HG03095 (cell line): ENCODE measurements at regions not wholly inside any gene's neighbourhood (a gene's known extent, or its start where the extent isn't known, plus 50 kb on each side); places are given as distances from the start of the nearest gene placed in this dataset.
"Not testable (repeated sequence)": the region's sequence is repeated elsewhere in the genome, so short reads cannot be mapped to it uniquely, and the experiment has no call there.

Experiments used
- ATAC-seq: cut with Tn5 transposase; IDR thresholded peaks from one replicate; pipeline ENCODE4 v1.9.1; 2021; ENCODE audit warnings: moderate library complexity; ENCODE audit not compliant: unreplicated experiment

DNA sequence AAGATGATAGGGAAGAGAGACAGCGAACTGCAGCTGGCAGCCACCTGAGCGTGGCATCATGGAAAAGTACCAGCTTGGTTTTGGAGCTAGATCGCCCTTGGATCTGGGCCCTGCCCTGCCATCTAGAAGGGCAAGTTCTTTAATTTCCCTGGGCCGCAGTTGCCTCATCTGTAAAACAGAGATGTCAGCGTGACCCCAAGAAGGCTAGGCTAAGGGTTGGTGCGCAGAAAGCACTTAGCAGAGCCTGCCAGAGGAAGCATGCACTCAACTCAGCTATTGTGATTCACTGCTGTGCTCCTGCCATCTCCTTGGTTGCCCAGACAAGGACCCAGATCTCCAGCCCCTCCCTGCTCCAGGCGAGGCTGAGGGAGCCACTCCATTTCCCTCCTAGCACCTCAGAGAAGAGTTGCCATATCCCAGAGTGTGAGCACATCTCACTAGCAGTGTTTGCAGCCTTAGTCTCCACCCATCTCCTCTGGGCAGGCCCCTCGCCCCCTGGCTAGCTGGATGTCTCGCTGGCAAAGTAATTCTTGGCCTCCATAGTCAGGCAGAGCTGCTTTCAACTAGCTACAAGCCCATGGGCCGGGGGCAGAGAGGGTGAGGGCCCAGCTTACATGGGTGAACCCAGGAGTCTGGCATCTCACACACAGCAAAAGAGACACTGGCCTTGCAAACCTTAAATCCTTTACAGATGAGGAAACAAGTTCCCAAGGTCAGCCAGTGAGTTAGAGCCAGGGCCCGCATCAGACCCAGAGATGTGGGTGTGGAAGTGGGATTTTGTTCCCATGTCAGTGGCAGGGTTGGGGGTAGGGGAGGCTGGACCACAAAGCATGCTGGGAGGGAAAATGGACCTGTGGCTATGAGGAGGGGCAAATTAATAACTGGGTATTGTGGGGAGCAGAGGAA lies 280.7 kb upstream of the TLE3 start:
- ATAC-seq: no peak

DNA sequence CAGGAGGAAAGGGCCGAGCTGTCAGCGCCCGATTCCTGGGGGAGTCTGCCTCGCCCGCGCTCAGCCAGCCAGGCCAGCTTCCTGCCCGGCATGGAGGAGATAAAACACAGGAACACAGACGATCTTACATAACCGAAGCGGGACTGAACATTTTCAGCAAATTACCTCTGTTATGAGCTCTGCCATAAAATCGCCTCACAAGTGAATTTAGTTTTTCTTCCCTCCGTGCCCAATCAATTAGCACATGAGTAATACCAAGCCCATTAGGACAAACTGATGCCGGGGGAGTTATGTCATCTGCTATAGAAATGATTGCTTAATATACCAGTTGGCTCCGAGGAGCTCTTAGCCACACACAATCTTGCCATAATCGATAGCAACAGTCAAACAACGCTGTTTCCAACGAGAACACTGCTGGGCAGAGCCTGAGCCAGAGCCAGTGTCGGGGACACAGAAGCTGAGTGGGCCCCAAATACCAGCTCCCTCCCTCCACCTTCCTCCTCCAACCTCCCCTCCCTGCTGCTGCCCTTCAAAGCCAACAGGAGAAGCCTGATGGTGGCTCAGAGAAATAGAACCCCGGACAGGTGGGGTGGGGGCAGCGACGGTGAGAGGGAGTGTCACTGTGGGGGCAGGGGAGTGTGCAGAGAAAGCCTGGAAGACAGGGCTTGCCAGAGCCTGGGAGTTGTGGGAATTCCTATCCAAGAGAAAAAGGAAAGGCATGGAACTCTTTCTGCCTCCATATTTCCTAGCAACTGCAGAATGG lies 279.4 kb upstream of the TLE3 start:
- no peak for ATAC-seq

DNA sequence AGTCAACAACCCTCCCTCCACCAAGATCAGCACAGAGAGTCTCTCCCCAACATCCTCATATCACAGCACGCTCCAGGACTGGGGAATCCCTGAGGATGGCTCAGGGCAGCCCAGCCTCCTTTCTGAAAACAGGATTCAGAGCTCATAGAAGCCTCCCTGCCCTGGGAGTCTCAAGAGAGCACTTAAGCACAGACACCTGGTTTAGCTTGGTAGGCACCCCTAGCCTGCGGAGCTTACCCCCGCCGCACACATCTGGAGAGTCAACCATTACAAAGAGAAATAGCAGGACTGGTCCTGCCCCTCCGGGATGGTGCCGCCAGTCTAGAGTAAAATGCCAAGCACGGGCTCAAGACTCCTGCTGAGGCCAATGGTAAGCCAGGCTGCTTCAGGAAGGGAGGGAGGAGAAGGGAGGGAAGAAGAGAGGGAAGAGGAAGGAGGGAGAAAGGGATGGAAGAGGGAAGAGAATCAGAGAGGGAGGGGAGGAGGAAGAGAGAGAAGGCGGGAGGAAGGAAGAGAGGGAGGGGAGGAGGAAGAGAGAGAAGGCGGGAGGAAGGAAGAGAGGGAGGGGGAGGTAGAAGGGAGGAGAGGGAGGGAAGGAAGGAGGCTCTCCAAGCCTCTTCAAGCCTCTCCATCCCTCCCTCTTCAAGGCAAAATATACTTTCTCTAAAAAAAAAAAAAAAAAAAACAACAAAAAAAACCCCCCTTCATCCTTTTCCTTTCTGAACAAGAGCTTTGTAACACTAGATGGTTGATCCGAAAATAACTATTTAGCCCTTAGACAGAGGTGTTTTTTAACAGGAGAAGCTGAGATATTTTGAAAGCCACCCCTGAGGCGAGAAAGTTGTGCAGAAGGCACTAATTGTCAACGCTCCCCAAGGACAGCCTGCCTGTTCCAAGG lies 278.6 kb upstream of the TLE3 start:
- no peak for ATAC-seq

DNA sequence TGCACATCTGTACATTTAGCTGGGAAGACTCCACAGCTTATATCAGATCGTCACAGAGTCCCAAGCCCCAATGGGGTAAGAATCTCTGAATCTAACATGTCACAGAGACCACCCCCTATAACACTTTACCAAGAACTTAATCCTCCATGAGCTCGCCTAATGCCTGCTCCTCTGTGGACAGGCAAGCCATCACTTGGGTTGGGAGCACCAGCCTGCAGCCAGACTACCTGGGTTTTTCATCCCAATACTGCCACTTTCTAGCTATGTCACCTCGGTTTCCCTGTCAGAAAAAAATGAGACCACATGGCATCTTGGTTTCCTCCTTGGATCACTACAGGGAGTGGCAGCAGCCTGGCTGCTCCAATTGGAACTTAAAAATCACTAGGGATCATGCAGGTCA lies 277.9 kb upstream of the TLE3 start:
- no peak for ATAC-seq

DNA sequence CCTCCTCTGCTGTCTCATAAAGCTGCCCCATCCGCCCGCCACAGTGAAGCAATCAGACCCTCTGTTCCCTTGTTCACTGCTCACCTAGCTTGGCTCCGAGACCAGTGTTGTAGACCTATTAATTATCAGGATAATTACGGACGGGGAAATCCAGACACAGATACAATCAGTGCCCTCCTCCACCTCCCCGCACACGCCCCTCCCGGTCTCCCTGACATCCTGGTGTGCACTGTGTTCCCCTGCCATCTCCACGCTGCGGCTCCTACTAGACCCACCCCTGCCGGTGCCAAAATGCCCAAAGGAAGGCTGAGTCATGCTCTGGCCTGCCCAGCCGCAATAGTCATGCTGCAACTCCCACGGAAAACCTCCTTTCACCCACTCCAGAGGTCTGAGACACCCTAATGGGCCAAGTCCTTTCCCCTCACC lies 277.3 kb upstream of the TLE3 start:
- no peak for ATAC-seq

DNA sequence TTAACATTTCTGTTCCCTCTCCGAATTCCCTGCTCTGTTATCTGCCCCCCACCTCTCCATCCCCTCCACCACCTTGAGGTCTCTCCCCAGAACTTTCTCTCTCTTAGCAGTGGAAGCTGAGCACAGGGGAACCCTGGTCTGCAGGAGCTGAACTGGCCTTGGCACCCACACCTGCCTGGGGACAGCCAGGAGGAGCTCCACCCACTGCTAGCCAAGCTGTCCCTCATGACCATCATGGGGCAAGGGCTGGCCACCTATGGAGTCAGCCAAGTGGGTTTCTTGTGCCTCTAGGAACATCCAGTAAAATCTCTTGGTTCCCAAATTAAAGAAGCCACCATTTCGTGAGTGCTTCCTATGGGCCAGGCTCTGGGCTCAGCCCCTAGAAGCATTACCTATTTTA lies 276.4 kb upstream of the TLE3 start:
- ATAC-seq: no peak

DNA sequence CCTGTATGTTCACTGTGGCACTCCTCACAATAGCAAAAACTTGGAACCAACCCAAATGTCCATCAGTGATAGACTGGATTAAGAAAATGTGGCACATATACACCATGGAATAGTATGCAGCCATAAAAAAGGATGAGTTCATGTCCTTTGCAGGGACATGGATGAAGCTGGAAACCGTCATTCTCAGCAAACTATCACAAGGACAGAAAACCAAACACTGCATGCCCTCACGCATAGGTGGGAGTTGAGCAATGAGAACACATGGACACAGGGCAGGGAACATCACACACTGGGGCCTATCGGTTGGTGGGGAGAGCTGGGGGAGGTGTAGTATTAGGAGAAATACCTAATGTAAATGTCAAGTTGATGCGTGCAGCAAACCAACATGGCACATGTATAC lies 275.7 kb upstream of the TLE3 start:
- ATAC-seq: not testable (repeated sequence)

DNA sequence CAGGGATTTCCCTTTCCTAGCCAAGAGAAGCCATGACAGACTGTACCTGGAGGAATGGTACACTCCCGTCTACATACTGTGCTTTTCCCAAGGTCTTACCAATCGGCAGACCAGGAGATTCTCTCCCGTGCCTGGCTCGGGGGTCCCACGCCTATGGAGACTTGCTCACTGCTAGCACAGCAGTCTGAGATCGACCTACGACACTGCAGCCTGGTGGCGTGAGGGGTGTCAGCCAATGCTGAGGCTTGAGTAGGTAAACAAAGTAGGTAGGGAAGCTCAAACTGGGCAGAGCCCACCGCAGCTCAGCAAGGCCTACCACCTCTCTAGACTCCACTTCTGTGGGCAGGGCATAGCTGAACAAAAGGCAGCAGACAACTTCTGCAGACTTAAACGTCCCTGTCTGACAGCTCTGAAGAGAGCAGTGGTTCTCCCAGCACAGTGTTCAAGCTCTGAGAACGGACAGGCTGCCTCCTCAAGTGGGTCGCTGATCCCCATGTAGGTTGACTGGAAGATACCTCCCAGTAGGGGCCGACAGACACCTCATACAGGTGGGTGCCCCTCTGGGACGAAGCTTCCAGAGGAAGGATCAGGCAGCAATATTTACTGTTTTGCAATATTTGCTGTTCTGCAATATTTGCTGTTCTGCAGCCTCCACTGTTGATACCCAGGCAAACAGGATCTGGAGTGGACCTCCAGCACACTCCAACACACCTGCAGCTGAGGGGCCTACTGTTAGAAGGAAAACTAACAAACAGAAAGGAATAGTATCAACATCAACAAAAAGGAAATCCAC lies 270.4 kb upstream of the TLE3 start:
- not testable (repeated sequence) for ATAC-seq

DNA sequence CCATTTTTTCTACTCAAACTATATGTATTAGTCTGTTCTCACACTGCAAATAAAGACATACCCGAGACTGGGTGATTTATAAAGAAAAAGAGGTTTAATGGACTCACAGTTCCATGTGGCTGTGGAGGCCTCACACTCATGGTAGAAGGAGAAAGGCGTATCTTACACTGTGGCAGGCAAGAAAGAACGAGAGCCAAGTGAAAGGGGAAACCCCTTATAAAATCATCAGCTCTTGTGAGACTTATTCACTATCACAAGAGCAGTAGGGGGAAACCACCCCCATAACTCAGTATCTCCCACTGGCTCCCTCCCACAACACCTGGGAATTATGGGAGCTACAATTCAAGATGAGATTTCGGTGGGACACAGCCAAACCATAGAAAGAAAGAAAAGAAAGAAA lies 266.3 kb upstream of the TLE3 start:
- ATAC-seq: not testable (repeated sequence)

DNA sequence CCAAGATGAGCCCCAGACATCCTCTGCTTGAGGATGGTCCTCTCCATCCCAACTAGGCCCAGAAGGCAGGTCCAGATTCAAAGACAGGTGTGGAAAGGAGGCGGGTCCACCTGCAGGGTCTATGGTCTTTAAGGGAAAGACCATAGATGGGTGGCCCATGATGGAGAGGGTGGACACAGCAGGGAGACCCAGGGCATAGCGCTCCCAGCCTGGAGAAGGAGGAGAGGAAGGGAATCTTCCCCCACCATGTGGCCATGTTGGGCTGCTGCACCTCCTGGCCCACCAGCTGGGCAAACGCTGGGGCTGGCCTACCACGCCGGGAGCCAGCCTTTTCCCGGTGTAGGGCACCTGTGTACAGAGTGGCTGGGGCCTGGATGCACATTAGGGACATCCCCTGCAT lies 265.2 kb upstream of the TLE3 start:
- ATAC-seq: no peak

DNA sequence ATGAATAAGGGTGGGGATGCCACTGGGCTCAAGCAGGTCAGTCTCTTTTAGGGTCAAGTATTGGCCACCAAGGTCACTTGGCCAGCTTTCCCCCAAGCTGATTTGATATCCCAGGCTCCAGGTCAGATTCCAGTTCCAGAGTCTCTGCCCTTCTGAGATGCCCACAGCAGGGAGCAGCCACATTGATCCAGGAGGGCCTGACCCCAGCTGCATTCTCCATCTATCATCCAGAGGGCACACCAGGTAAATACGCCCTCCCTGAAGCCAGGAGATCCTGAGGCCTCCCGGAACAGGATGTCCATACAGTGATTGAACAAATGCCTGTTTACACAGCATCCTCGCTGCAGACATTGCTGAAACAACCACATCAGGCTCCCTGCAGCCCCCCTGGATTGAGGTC lies 264.6 kb upstream of the TLE3 start:
- ATAC-seq: no peak

DNA sequence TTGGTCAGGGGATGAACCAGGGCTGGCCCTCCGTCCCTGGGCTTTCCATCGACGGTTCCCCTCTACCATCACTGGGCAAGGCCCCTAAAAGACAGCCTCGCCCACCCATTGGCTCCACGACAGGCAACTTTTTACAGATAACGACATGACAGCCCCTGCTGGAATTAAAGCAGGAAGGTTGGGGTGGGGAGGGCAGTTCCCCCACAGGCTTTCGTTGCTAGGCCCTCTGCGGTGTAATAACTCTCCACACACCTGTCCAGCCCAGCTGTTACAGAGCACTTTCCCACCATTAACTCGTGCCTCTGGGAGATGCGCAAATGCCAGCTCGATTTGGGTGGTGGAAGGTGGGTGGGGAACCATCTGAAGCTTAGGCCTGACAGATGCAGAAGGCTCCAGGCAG lies 264.2 kb upstream of the TLE3 start:
- ATAC-seq: no peak

DNA sequence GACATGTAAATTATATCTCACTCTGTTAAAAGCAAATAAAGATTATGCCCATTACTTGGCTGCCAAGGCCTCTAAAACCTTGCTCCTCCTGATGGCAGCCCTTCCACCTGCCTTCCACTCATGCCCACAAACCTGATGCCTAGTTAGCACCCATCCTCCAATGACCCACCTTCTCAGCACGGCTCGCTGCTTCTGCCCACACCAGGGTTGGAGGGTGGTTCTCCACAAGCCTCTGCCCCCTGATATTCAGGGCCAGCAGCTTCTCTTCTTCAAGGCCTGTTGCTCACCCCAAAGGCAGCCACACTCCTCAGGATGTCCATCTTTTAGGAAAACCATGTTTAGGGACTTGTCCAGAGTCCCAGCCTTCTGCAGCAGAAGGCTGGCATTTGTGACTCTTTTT lies 263.4 kb upstream of the TLE3 start:
- ATAC-seq: no peak

DNA sequence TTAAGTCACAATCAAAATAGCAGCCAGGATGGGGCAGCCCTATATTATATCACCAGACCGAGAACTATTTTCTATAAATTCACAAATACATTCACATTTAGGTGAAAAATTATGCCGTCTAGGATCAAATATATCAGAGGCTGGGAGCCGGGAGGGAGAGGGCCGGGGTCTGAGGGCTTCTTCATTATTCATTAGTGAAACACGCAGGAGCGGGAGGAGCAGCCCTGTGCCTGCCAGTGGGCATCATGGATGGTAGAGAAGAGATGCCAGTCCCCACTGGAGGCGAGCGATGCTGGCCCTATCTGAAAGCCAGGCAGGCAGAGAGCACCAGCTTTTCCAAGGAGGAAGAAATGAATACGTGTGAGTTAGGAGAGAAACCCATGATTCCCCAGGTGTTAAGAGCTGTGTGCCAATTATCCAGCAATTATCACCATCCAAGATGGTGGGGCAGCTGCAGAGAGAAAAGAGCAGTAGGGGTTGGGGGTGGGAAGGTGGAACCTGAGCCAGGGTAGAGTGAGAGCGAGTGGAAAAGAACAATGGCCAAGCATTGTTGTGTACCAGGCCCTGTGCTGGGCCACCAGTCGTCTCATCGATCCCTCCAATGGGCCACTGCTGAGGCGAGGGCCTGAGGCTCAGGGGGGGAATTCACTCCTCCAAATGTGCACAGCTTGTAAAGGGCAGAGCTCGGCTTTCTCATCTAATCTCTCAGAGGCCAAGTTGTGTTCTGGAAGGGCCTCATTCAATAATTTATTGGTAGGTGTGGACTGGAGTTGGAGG lies 261.3 kb upstream of the TLE3 start:
- no peak for ATAC-seq

DNA sequence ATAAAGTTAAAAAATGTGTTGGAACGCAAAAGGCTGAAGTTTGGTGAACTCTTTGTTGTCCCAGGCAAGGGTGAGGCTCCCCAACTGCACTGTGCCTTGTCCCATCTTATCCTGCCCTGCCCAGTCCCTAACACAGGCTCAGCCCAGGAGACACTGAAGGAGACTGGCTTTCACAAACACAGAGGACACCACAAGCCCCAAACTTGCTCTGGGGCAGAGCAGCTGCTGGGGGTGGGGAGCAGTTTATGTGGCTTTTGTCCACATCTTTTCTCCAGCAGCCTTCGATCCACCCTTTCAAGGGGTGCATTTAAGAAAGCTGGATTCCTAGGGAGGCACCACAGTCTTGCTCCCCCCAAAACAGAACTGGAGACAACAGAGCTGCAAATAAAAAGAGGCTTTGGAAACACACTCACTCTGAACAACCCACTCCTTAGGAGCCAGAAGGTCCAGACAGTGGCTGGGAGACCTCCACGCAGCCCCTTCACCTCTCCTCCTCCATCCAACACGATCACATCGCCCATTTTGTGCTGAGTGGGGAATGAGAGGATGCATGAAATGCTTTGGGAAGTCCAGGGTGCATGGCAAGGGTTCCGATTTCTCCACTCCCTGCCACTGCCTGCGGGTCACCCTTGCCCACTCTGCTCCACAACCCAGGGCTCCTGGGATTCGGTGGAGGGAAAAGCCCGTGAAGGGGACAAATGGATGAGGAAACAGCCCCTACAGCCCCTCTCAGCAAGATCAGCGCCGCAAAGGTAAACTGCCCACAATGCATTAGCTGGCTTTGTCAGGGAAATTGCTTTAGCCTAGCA lies 260.5 kb upstream of the TLE3 start:
- ATAC-seq: no peak

DNA sequence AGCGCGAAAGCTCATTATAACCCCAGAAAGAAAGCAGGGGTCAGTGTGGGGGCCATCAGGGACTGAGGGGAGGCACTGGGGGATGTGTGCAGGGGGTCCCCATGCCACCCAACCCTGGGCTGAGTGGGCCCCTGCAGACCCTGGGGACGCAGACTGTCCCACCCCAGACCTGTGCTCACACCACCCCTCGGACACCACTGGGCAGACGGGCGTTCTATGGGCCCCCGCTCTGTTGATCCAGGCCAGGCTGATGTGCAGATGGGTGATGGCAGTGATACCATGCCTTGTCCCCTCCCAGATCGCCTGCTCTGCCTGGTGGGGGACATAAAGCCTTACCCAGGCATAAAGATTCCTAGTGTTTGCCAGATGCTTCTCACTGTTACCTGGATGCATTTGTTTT lies 259.7 kb upstream of the TLE3 start:
- no peak for ATAC-seq

DNA sequence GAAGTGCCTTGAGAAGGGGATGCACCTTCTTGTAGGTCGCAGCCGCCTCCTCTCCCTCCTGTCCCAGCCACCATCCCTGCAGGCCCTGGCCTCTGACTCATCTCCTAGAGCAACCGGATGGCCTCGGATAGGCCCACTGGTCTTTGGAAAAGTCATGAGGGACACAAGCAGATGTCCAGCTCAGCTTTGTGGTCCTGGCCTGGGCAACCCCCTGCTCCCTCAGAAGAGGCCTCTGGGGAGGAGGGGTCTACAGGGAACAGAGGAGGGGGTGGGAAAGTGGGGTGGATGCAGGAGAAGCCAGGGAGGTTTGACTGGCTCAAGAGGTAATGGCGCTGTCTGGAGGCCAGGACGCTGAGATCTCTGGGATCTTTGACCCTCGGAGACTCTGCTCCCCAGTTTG lies 259.2 kb upstream of the TLE3 start:
- no peak for ATAC-seq

DNA sequence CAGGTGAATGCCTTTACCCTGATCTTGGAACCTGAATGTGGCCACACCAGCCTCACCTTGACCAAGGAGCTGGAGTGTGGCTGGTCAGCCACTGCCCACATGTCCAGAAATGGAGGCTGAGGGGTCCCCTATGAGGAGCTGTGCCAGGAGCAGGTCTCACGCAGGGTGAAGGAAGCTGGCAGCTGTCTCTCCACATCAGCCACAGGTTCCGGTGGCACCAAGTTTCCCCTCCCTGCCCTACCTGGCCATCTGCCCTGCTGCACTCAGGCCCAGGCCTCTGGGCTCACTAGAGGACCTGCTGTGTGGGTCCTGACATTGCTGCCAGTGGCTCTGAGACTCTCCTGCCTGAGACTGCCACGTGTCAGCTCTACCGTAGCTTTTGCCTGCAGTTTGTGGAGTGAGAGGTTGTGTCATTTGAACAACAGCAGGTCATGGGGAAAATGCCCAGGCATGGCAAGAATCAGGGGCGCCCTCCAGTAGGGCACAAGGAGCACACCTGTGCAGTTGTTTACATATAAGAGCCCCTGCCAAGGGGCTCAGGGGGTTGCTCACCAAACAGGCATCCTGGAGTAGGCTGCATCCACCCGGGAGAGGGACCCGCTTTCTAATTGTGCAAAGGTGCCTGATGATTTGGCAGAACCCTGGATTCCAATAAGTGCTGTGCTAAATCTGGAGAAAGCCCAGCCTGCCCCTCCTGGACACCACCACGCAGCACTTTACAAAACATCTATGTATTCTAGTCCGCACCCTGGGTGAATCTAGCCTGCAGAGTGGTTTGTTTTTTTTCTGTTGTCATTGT lies 258.5 kb upstream of the TLE3 start:
- no peak for ATAC-seq
